Endodermal cell (in vitro differentiated cells): ENCODE measurements at regions not wholly inside any gene's neighbourhood (a gene's known extent, or its start where the extent isn't known, plus 50 kb on each side); places are given as distances from the start of the nearest gene placed in this dataset.

Experiments
- DNase-seq: peaks from one replicate; pipeline ENCODE4 v3.0.0-alpha.2; 2017
- H3K27ac ChIP-seq: 2 replicates; pipeline ENCODE4 v1.5.1; 2013; ENCODE audit warnings: mild to moderate bottlenecking, low read depth, low read length, moderate library complexity
- H3K27me3 ChIP-seq: 2 replicates; pipeline ENCODE4 v1.6.1; 2013; ENCODE audit warnings: mild to moderate bottlenecking, low read length, moderate library complexity; ENCODE audit not compliant: insufficient read depth, control insufficient read depth, poor library complexity, severe bottlenecking
- H3K36me3 ChIP-seq: 2 replicates; pipeline ENCODE4 v1.7.0; 2013; ENCODE audit warnings: mild to moderate bottlenecking, low read length, moderate library complexity; ENCODE audit not compliant: control insufficient read depth, insufficient read depth
- H3K4me1 ChIP-seq: one replicate; pipeline ENCODE4 v1.7.0; 2013; ENCODE audit warnings: low read length; ENCODE audit not compliant: control insufficient read depth, insufficient read depth
- H3K4me3 ChIP-seq: 2 replicates; pipeline ENCODE4 v1.5.1; 2013; ENCODE audit warnings: mild to moderate bottlenecking, low read length, moderate library complexity
- H3K9ac ChIP-seq: 2 replicates; pipeline ENCODE4 v1.6.1; 2013; ENCODE audit warnings: mild to moderate bottlenecking, low read length, moderate library complexity; ENCODE audit not compliant: poor library complexity, severe bottlenecking; ENCODE audit errors: extremely low read depth
- H3K9me3 ChIP-seq: 2 replicates; pipeline ENCODE4 v1.6.1; 2013; ENCODE audit warnings: mild to moderate bottlenecking, low read length, moderate library complexity; ENCODE audit not compliant: control insufficient read depth
- H3K27ac Mint-ChIP-seq: 2 replicates; pipeline ENCODE4 v1.8.0; 2020; ENCODE audit warnings: mixed read lengths
- H3K27me3 Mint-ChIP-seq: 2 replicates; pipeline ENCODE4 v1.8.0; 2021; ENCODE audit warnings: mild to moderate bottlenecking, mixed read lengths; ENCODE audit not compliant: insufficient read depth
- H3K36me3 Mint-ChIP-seq: 2 replicates; pipeline ENCODE4 v1.8.0; 2020; ENCODE audit warnings: low read depth, mixed read lengths
- H3K4me1 Mint-ChIP-seq: 2 replicates; pipeline ENCODE4 v1.8.0; 2020; ENCODE audit warnings: mixed read lengths
- H3K4me3 Mint-ChIP-seq: 2 replicates; pipeline ENCODE4 v1.8.0; 2020; ENCODE audit warnings: mild to moderate bottlenecking, moderate library complexity, mixed read lengths
- H3K9me3 Mint-ChIP-seq: 2 replicates; pipeline ENCODE4 v1.8.0; 2020; ENCODE audit warnings: mild to moderate bottlenecking, mixed read lengths
- CTCF ChIP-seq: fragments of 200-600 bp; sonication (generic); conservative IDR thresholded peaks from 2 replicates; pipeline ENCODE4 v1.5.0; 2021; ENCODE audit warnings: antibody characterized with exemption, mild to moderate bottlenecking
- WGBS, 2 experiments: methylation state at CpG; one replicate each; pipeline versions ENCODE4 v1.1.5 to v1.1.7; 2013; ENCODE audit warnings: missing lambda C conversion rate in 2 of 2, mixed read lengths in 1 of 2; ENCODE audit not compliant: insufficient coverage in 1 of 2, insufficient read length in 1 of 2; 5-methylcytosine and 5-hydroxymethylcytosine counted together

DNA sequence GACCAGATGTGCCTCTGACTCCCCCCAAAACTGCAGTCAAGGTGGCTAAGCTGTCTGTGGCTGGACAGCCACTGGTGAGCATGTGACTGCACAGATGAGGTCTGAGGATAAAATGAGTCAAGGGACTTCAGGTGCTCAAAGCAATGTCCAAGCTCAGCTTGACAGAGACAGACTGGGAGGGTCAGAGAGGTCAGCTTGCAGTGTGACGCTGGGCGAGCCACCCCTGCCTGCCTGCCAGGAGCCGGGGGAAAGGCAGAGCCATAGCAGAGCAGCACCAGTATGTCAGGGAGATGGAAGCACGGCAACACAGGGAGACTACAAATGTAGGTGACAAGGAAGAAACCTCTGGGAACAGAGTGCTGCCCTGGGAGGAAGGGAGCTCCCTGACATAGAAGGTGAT lies 399.4 kb downstream of the OCA2 start:
- no peaks in the 10 kb centered on the region for H3K4me1 ChIP-seq
- H3K27me3 ChIP-seq = no peaks in the 10 kb centered on the region
- H3K27me3 Mint-ChIP-seq = peaks cover 3% of the 10 kb centered on the region
- H3K27ac ChIP-seq = no peak overlapping the region
- H3K4me1 Mint-ChIP-seq = no peaks in the 10 kb centered on the region
- WGBS, 2 experiments = 82 to 93% methylated on average over 4 of the region's 4 CpGs
- no peak overlapping the region for H3K4me3 Mint-ChIP-seq
- H3K36me3 Mint-ChIP-seq = no peaks in the 10 kb centered on the region
- H3K27ac Mint-ChIP-seq = no peak overlapping the region
- H3K9me3 ChIP-seq = peaks cover 10% of the 10 kb centered on the region
- no peaks in the 10 kb centered on the region for H3K9me3 Mint-ChIP-seq
- no peak overlapping the region for H3K9ac ChIP-seq
- H3K36me3 ChIP-seq = no peaks in the 10 kb centered on the region
- H3K4me3 ChIP-seq = no peak overlapping the region
- TF ChIP-seq CTCF = no peak
- no peak for DNase-seq

DNA sequence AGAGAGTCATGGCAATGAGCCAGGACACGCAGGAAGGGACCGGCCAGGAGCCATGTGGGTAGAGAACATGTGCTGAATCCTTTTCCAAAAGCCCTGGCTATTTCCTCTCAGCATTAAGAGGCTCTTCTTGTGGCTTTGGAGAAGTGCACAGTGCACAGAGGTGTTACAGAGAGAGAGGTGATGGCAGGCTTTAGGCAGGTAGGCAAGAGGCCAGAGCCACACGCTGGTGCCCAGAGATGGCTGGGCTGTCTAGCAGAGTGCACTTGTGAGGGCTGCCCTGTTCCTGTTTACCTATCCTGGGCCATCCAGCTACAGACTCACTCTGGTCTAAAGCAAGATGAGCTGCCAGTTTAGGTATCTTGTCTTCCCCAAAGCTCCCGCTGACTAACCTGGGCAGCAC lies 402.6 kb downstream of the OCA2 start:
- H3K27me3 Mint-ChIP-seq = peaks cover 3% of the 10 kb centered on the region
- H3K4me3 Mint-ChIP-seq = no peak overlapping the region
- no peaks in the 10 kb centered on the region for H3K27me3 ChIP-seq
- no peak overlapping the region for H3K4me3 ChIP-seq
- H3K27ac Mint-ChIP-seq = no peak overlapping the region
- WGBS, 2 experiments = 69 to 85% methylated on average over 2 to 4 of the region's 4 CpGs
- no peak overlapping the region for H3K9ac ChIP-seq
- peaks cover 3% of the 10 kb centered on the region for H3K36me3 Mint-ChIP-seq
- H3K4me1 ChIP-seq = no peaks in the 10 kb centered on the region
- no peaks in the 10 kb centered on the region for H3K4me1 Mint-ChIP-seq
- no peak for DNase-seq
- H3K27ac ChIP-seq = no peak overlapping the region
- peaks cover 20% of the 10 kb centered on the region for H3K9me3 ChIP-seq
- no peaks in the 10 kb centered on the region for H3K36me3 ChIP-seq
- TF ChIP-seq CTCF = no peak
- H3K9me3 Mint-ChIP-seq = no peaks in the 10 kb centered on the region

GRCh38 chr15:27695726-27696125 lies 403.4 kb downstream of the OCA2 start:
- 83% methylated on average over 2 of the region's 2 CpGs; no CpG with 5 or more reads in 1 of the 2 experiments for WGBS, 2 experiments
- no peak overlapping the region for H3K4me3 ChIP-seq
- no peaks in the 10 kb centered on the region for H3K36me3 ChIP-seq
- Mint-ChIP-seq H3K36me3 (peaks cover 3% of the 10 kb centered on the region), H3K4me3 (no peak overlapping the region), H3K27ac (no peak overlapping the region), H3K27me3 (peaks cover 3% of the 10 kb centered on the region), H3K4me1 (no peaks in the 10 kb centered on the region), H3K9me3 (no peaks in the 10 kb centered on the region)
- H3K27ac ChIP-seq = no peak overlapping the region
- no peak for TF ChIP-seq CTCF
- no peak overlapping the region for H3K9ac ChIP-seq
- peaks cover 20% of the 10 kb centered on the region for H3K9me3 ChIP-seq
- no peaks in the 10 kb centered on the region for H3K27me3 ChIP-seq
- DNase-seq = no peak
- H3K4me1 ChIP-seq = no peaks in the 10 kb centered on the region
